GM23248 (cell line): ENCODE measurements at regions not wholly inside any gene's neighbourhood (a gene's known extent, or its start where the extent isn't known, plus 50 kb on each side); places are given as distances from the start of the nearest gene placed in this dataset.

Source experiments
- EZH2 ChIP-seq: fragments of 200-600 bp; sonication (generic); IDR thresholded peaks from 2 replicates; pipeline ENCODE4 v1.6.1; 2018; ENCODE audit warnings: antibody characterized with exemption, mild to moderate bottlenecking; ENCODE audit not compliant: insufficient read depth, poor library complexity, severe bottlenecking
- EZH2phosphoT487 ChIP-seq: fragments of 200-600 bp; sonication (generic); IDR thresholded peaks from 2 replicates; pipeline ENCODE4 v1.6.1; 2018; ENCODE audit warnings: antibody characterized with exemption, moderate library complexity, mild to moderate bottlenecking, low read depth; ENCODE audit not compliant: insufficient read depth

DNA sequence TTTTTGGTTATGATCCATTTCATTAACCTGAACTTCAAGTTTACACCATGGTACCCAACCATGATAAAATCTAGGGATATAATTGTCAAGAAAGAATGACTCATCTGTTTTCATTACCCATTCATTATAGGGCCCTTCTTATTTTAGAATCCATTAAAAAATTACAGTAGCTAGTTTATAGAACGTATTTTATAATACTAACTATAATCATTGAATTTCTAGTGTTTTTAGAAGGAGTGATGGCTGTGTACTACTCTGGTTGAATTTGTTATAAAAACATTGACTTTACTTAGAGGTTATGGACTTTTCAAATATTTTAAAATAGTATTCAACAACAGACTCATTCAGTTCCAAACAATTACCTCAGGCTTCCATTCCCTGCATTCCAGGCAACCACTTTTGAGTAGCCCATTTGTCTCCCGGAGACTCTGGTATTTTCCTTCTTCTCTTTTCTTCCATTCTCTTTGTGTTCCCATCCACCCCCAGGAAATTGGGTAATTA, 71.9 kb upstream of the KLF12 start:
- no peak for TF ChIP-seq EZH2
- TF ChIP-seq EZH2phosphoT487 = no peak
